ENCODE measurements at regions not wholly inside any gene's neighbourhood (a gene's known extent, or its start where the extent isn't known, plus 50 kb on each side); places are given as distances from the start of the nearest gene placed in this dataset.

DNA sequence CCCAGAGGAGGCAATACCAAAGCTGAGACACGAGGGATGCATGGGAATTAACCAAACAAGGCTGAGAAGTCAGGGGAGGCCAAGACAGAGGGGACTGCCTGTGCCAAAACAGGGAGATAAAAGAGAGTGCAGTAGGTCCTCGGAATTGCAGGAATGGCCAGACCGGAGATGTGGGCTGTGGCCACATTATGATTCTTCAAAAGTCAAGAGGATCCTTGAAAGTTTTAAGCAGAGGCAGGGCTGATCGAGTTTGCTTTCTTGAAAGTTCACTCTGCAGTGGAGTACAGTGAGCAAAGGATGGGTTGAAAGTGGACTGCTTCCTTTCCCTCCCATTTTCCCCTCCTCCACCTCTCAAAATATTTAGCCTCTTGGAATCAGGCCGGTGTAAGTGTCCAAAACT lies 73.9 kb upstream of the ADAMTS9 start:
- TF ChIP-seq, protein P1, sequence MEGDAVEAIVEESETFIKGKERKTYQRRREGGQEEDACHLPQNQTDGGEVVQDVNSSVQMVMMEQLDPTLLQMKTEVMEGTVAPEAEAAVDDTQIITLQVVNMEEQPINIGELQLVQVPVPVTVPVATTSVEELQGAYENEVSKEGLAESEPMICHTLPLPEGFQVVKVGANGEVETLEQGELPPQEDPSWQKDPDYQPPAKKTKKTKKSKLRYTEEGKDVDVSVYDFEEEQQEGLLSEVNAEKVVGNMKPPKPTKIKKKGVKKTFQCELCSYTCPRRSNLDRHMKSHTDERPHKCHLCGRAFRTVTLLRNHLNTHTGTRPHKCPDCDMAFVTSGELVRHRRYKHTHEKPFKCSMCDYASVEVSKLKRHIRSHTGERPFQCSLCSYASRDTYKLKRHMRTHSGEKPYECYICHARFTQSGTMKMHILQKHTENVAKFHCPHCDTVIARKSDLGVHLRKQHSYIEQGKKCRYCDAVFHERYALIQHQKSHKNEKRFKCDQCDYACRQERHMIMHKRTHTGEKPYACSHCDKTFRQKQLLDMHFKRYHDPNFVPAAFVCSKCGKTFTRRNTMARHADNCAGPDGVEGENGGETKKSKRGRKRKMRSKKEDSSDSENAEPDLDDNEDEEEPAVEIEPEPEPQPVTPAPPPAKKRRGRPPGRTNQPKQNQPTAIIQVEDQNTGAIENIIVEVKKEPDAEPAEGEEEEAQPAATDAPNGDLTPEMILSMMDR (IDR thresholded peaks at IDR 0.05; ENCODE audit: insufficient read depth, low read depth, low read length) = no peak
- TF ChIP-seq EZH2 (IDR thresholded peaks at IDR 0.05; ENCODE audit: insufficient read depth, low read length) = no peak
